ENCODE measurements at regions not wholly inside any gene's neighbourhood (a gene's known extent, or its start where the extent isn't known, plus 50 kb on each side); places are given as distances from the start of the nearest gene placed in this dataset.
A peak's percentile ranks its signal among the peaks of the same experiment; 100 is the strongest.

DNA sequence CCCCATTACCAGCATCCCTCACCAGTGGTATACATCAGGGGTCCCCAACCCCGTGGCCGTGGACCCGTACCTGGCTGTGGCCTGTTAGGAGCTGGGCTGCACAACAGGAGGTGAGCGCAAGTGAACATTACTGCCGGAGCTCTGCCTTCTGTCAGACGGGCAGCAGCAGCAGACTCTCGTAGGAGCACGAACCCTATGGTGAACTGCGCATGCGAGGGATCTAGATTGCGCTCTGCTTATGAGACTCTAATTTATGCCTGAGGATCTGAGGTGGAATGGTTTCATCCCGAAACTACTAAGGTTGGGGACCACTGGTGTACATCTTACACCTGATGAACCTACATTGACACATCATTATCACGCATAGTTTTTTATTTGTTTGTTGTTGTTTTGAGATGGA, 52.8 kb upstream of the DHX15 start:
- no peak for DNase-seq

DNA sequence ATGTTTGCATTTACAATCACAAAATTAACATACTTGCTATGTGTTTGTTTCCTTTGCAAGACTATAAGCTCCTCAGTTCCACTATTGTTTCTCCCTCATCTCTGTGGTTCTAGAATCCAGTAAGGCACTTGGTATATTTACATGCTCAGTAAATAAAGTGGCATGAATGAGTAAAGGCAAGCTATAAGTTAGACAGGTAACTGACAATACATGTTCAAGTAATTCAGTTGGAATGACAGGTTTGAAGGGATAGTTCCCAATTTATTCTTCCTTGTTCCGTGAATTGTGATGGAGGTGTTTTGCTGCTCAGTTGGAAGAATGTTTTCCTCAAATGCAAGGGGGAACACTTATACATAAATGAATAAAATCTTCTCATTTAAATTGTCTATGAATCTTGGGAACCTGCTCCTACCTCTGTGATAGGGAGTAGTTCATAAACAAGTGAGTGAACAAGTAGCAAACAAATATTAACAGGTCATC, 54.1 kb upstream of the DHX15 start:
- DNase-seq: no peak

DNA sequence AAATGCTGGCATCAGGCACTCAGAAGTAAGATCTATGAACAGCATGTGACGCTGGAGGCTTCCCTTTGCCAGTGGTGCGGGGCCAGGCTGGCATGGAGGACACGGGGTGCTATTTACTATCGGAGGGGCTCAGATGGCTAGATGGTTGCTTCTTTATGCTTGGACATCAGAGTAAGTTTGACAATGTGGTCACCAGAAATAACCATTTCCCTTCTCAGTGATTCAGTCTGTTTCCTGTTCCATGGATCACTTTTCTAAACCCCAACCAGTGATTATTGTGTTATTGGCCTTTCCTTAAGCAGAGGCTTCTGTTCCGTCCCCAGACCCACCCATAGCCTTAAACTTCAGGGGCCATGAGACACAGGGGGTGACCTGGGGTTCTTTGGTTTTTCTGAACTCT, 55.4 kb upstream of the DHX15 start:
- DNase-seq: no peak

DNA sequence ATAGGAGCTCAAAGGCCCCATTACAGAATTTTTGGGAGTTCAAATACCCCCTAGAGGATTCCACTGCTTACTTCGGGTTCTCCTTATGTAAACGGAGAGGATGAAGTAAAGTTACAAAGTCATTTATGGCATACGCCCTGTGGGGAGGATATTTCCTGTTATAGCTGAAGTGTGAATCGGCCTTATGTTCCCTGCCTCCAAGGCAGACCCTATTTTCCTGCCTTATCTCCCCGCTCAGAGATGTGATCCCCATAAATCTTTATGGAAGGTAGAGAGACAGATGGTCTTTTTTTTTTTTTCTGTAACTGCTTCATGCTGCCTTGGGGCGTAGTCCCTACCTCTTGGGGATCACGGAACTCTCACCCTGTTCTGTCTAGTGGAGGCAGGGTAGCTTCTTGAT, 56.0 kb upstream of the DHX15 start:
- no peak for DNase-seq

DNA sequence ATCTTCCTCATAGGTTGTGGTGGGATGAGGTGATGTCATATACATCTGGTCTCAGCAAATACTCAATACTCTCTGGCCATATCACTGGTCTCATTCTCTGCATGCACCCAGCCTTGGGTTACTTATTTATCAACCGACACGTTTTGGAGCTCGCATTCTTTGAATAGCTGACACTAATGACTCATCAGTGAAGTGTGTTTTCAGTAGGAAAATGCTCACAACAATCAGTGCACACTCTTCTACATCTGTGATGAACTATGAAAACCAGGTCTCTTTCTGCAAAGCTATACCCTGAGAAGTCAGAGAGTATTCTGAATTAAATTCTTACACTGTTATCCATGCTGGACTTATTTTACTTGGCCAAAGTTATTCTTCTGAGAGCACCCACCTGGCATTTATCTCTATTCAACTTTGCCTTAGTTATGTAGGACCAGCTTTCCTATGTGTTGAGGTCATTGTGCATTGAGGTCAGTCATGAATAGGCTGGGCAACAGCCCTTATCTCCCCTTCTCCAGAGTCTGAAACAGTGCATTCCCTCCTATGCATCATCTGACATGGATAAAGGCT, 58.7 kb upstream of the DHX15 start:
- DNase-seq: no peak

DNA sequence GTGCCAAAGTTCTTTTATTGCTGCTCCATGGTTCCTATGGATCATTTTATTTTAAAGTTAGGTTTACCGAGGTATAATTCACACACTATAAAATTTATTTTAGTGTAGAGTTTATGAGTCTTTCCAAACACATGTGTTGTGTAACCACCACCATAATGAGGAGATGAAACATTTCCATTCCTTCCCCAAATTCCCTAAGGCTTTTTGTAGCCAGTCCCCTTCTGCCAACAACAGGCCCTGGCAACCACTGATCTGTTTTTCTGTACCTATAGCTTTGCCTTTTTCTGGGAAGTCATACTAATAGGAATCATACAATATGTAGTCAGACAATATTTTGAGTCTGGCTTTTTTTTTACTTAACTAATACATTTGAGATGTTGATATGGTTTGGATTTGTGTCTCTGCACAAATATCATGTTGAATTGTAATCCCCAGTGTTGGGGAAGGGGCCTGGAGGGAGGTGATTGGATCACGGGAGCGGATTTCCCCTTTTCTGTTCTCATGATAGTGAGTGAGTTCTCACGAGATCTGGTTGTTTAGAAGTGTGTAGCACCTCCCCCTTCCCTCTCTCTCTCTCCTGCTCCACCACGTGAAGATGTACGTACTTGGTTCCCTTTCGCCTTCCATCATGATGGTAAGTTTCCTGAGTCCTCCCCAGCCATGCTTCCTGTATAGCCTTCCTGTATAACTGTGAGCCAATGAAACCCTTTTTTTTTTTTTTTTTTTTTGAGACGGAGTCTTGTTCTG, 59.6 kb upstream of the DHX15 start:
- no peak for DNase-seq

DNA sequence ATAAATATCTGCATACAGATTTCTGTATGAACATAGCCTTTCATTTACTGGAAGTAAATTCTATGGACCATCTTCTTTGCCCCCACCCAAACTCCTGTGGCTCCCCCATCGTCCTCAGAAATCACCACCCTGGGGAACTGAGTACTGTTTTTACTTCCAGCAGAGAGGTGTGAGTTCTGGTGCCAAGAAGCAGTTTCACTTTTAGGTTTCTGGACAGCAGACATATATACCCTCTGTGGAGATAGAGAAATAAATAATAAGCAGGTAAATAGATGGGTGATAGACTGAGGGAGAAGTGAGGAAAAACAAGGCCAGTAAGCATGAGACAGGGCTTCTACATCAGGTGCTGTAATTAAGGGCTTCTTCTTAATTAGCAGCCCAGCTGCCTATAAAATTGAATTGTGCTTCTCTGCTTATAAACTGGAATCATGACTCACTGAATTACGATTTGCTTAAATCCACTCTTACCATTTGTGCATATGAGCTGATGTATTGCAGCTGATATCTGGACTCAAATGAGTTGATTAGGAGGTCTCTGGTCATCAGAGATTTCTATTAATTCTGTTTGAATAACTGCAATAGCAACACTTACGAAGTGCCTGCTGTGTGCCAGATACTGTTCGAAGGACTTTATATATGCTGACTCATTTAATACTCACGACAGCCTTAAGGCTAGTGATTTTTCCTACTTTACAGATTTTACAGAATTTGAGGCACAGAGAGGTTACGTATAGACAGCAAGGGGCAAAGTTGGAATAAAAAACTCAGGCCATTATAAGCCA, 60.8 kb upstream of the DHX15 start:
- DNase-seq: no peak

DNA sequence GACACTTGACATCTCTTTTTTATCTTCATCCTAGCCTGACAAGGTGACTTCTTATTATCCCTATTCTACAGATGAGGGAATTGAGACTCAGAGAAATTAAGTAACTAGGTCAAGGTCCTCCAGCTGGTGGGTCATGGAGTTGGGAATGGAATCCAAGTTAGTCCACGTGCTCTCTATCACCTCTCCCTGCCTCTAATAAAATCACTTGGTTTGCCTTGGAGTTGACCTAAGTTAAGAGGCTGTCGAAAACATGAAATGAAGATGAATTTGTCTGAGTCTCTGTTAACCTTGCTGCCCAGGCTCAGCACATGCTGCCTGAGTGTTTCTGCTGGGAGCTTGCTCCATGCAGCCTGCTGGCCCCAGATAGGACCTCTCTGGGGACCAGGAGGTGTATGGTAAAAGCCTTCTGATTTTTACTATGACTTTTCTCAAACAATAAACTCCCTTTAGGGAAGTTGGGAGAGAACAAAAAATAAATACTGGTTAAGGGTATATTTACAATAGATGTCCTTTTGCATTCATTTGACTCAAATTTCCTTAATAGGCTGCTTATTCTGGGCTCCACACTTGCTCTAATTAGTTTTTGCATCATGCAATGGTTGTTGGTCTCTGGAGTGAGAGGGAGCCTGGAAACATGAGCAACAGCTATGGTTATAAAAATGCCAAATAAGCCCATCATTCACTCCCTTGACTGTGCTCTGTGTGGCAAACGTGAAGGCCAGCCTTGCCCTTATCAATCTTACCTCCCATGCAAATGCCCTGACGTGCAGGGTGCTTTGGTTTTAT, 61.6 kb upstream of the DHX15 start:
- DNase-seq: no peak

DNA sequence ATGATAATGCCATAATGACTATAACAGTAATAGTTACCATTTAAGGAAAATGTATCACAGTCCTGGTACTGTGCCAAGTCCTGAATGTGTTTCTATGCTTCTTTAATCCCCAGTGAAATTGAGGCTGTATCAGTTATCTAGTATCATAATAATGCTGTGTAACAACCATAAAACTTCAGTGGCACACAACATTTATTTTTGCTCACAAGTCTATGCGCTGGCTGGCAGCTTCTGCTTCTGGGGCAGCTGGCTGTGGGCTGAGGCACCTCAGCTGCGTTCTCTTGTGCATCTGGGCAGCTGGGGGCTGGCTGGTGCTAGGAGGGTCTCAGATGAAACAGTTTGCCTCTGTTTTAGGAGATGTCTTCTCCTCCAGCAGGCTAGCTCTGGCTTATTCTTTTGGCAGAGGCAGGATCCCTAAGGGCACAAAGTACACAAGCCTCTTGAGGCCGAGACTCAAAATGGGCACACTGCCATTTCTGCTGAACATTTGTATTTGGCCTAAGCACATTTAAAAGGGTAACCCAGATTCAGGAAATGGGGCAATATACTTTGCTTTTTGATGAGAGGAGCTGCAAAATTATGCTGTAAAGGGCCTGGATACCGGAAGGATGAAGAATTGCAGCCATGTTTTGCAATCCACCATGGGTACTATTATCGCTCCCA, 62.6 kb upstream of the DHX15 start:
- no peak for DNase-seq

DNA sequence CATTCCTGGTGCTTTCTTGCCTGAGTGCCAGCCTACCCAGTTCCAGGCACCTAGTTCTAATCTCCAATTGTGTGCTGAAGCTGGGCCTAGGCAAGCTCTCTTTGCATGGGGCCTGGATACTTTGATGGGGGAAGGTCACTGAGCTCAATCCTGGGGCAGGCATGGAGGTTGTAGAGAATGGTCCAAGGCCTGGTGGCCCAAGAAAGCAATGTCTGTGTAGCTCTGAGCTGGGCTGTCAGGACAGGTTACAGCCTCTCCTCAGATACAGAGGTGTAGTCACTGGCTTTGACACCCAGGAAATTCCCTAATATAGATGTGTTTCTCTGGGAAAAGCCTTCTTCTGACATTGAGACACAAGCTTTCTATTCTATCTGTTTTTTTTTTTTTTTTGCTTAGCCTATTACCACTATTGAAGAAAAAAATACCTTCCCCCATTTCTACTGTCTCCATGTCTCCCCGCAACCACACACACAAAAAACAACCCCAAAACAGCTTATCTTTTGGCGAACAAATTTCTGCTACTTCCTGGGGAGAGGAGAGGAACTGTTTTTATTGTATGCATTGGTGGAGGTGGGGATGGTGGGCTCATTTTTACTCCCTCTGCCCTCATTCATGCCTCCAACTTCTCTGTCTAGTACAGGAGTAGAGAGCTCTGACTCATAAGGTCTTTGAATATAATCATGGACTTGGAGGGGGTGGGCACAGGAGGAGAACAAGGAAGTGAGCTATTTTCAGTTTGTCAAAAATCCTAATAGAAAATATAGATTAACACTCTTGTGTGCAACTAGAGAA, 66.7 kb upstream of the DHX15 start:
- no peak for DNase-seq

DNA sequence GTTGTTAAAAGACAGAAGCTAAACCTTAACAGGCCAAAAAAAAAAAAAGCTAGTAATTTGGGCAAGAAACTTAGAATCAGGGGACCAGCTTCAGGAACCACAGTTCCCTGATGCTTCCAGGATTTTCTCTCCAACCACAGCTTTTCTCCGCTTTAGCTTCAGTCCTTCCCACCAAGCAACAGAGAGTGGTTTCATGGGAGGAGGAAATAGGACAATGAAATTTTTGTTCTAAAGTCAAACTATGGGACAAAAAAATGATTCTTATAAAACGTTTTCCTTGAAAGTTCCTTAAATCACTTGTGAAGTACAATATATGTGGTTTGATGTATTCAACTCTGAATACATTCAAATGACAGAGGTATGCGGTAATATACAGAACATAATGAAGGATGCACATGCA, 71.0 kb upstream of the DHX15 start:
- DNase-seq: no peak

DNA sequence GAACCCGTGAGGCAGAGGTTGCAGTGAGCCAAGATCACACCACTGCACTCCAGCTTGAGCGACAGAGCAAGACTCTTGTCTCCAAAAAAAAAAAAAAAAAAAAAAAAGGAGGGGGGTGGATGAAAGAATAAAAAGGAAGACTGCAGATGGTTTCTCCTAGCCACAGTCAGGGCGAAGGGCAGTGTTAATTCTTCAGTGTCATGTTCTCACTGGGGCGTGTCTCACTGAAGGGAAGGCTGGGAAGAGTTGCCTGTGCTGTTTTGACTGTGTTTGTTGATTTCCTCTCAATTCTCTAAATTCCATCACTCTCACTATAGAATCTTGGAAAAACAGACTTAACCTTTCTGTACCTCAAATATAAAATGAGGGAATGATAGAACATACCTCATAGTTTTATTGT, 71.6 kb upstream of the DHX15 start:
- DNase-seq: no peak

DNA sequence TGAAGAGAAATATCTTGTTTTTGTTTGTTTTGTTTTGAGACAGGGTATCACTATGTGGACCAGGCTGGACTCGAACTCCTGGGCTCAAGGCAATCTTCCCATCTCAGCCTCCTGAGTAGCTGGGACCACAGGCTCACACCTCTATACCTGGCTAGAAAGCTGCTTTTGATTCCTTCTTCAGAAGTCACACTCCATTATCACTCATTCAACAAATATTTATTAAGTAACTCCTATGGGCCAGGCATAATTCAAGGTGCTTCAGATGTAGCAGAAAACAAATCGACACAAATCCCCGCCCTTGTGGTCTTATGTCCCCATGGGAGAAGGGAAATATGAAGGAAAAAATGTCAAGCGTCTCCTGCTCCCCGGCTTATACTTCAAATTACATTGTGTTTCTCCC, 72.6 kb upstream of the DHX15 start:
- no peak for DNase-seq

DNA sequence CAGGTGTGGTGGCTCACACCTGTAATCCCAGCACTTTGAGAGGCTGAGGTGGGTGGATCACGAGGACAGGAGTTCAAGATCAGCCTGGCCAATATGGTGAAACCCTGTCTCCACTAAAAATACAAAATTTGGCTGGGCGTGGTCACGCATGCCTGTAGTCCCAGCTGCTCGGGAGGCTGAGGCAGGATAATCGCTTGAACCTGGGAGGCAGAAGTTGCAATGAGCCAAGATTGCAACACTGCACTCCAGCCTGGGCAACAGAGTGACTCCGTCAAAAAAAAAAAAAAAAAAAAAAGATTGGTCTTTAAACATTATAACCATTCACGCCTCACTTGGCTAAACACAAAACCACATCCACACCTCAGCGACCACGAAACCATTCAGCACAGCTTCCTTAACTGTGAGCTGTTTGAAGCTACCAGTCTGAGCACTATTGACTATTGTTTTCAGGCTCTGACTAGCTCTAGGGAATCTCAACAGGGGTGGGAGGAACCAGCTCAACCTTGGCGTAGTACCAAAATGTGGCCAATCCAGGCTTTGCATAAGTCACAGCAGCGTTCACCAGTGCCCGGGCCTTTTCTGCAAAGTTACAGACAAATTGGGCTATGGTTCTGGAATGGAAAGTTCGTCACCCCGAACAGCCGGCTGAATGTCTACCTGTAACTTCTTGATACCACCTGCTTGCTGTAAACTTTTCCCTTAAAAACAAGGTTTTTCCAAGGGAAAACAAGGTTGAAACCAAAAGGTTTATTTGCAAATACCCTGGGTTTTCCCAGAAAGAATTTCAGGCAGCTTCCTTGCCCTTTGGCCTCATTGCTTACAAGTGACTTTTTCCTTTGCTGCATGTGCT, 73.6 kb upstream of the DHX15 start:
- DNase-seq: no peak

DNA sequence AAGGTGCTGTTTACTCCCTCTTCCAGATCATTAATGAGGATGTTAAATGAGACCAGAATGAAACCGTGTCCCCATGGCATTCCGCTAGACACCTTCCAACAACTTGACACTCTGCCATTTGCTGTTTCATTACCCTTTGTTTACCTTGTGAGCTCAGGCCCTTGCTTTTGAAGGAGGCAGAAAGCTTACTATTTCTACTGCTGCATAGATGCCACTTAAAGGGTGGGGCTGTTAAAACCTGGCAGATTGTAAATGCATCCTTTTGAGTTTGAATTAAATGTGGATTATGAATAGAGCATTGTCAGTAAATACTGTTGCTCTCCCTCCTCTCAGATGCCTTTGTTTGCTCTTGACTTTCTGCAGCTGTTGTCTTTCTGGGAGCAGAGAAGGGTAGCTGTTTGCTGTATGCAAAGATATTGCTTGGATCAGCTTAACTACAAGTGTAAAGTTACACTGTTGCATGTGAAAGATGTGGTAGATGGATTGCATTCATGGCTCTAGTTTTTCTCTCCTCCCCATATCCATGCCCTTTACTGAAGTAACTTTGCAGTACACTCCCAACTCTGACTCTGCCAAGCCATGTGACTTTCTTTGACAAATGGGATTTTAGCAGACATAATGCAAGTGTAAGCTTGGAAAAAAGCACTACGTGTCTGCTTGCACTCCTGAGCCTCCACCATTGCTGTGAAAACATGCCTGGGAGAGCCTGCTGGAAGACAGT, 75.0 kb upstream of the DHX15 start:
- peak; percentile 5 for DNase-seq

DNA sequence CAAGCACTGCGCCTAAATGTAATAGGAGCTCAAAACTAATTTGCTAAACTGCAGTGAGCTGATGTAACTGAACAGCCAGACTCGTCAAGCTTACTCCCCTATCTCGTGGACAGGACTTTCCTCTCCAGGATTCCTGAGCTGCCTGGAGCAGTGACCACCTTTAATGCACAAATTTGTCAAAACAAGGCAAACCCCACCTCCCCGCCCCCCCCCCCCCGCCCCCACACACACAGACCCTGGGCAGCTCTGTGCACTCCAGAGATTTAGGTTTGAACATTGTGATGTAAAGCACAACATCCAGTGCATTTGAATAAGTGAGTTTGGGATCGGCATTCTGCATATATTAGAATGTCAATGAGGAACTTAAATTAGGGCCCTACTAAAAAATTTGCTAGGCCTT, 77.7 kb upstream of the DHX15 start:
- DNase-seq: no peak

DNA sequence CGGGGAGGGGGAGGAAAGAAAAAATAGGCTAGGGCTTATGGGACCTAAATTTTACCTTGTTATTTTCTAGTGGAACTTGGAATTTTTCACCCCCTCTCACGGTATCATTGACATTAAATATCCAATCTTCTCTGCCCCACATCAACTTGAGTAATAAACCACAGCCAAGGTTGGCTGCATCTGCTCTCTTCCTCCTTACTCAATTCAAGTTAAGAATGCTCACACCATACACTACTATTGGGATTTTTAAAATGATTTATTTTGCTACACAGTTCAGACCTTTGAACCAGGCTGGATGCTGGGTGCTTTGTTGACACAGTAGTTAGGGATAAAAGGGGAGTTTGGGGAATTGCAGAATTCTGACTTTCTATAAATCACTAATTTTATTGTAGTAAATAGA, 78.2 kb upstream of the DHX15 start:
- no peak for DNase-seq

DNA sequence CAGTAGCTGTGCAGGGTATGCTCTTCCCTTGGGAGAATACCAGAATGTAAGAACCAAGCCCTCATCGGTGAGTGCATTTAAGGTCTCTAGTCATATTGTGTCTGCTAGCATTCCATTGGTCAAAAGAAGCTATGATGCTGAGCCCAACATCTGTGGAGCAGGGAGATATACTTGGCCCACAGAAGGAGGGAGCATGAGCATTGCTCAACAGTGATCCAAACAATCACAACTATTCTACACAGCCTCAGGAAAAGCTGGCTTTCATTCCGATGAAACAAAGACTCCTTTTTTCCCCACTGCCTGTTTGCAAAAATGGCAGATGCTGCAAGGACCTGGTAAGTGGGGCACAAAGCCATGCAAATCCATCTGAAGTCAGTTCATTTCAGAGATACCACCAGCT, 80.6 kb upstream of the DHX15 start:
- no peak for DNase-seq

DNA sequence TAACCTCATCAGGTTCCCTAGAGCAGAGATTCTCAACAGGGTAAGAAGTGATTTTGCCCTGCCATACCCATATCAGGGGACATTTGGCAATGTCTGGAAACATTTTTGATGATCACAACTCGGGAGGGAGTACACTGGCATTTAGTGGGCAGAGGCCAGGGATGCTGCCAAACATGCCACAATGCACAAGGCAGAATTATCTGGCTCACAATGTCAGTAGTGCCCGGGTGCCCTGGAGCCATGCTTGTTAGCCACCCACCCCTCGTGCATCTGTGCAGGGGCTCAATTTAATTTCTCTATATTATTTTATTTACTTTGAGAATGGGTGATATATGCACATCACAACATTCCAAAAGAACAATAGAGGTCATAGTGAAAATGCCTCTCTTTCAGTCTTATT, 82.0 kb upstream of the DHX15 start:
- DNase-seq: no peak

DNA sequence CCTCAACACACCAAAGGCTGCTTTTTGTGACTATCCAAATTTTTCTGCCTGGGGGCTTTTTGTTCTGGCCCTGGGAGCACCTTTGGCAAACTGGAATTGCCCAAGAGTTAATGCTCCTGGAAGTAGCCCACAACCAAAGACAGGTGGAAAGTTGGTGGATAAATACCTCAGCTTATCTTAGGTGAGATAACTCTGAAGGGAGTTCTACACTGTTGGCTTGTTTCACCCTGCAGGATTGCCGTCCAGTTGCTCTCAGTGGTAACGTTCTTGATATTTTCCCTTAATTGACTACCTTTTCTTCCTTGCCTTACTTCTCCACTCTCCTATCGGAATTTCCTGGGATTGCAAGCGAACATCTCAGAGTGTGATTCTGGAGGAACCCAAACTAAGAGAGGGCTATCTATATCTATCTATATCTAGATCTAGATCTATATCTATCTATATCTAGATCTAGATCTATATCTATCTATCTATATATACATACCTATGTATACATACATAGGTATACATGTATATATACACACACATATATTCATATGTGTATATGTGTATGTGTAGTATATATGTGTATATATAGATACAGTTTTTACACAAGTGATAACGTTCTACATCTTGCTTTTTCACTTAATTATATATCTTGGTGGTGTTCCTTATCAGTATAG, 82.6 kb upstream of the DHX15 start:
- no peak for DNase-seq
